H1 (cell line): ENCODE measurements at regions not wholly inside any gene's neighbourhood (a gene's known extent, or its start where the extent isn't known, plus 50 kb on each side); places are given as distances from the start of the nearest gene placed in this dataset.

ENCODE experiments used
- BRCA1 ChIP-seq: IDR thresholded peaks from 2 replicates; pipeline ENCODE4 v1.6.1; 2012; ENCODE audit warnings: low read depth, low read length, improper control_type of control experiment
- CEBPB ChIP-seq: IDR thresholded peaks from 2 replicates; pipeline ENCODE4 v1.6.1; 2012; ENCODE audit warnings: low read depth, low read length
- CHD7 ChIP-seq: fragments of 300-600 bp; sonication (generic); IDR thresholded peaks from 2 replicates; pipeline ENCODE4 v1.7.1; 2012; ENCODE audit warnings: low read length, moderate library complexity, mild to moderate bottlenecking, inconsistent platforms; ENCODE audit not compliant: insufficient replicate concordance
- MAX ChIP-seq: IDR thresholded peaks from 2 replicates; pipeline ENCODE4 v1.6.1; 2012; ENCODE audit warnings: inconsistent platforms
- NANOG ChIP-seq: IDR thresholded peaks from 2 replicates; pipeline ENCODE4 v1.6.1; 2011; ENCODE audit warnings: low read length, low read depth, mild to moderate bottlenecking, inconsistent platforms; ENCODE audit not compliant: insufficient read depth, poor library complexity, severe bottlenecking

- no peak for TF ChIP-seq CHD7
- TF ChIP-seq CEBPB, result no peak
- TF ChIP-seq NANOG, result no peak
- TF ChIP-seq BRCA1, result no peak
- TF ChIP-seq MAX, result no peak
Observed at GRCh38 chr7:119761776-119762175, 511.2 kb upstream of the KCND2 start (continued).
